Lower lobe of right lung (tissue), 2 donors: ENCODE measurements at regions not wholly inside any gene's neighbourhood (a gene's known extent, or its start where the extent isn't known, plus 50 kb on each side); places are given as distances from the start of the nearest gene placed in this dataset.

Source experiments
- ATAC-seq, 2 donors: fragments of 200-7000 bp; cut with Tn5 transposase; one replicate each; pipeline ENCODE4 v1.9.1; 2020 to 2022; ENCODE audit warnings: mild to moderate bottlenecking in 2 of 2, moderate library complexity in 2 of 2
- DNase-seq: peaks from one replicate; pipeline ENCODE4 v3.0.0-alpha.2; 2020
- H3K27ac ChIP-seq: fragments of 200-600 bp; one replicate; pipeline ENCODE4 v1.8.0; 2022
- H3K27me3 ChIP-seq: fragments of 200-600 bp; one replicate; pipeline ENCODE4 v1.8.0; 2022; ENCODE audit warnings: low read depth
- H3K36me3 ChIP-seq: fragments of 200-600 bp; one replicate; pipeline ENCODE4 v1.8.0; 2022; ENCODE audit warnings: mild to moderate bottlenecking
- H3K4me1 ChIP-seq: fragments of 200-600 bp; one replicate; pipeline ENCODE4 v1.8.0; 2022
- H3K4me3 ChIP-seq: fragments of 200-600 bp; one replicate; pipeline ENCODE4 v1.8.0; 2022; ENCODE audit warnings: mild to moderate bottlenecking
- H3K9me3 ChIP-seq: fragments of 200-600 bp; one replicate; pipeline ENCODE4 v1.8.0; 2022
- intact Hi-C: fragments of 100-400 bp; cut with DNase I; formaldehyde crosslinking; loops from one replicate; pipeline ENCODE4 v1.11.0; 2022
- TF ChIP-seq, protein P1 (sequence below): fragments of 200-600 bp; IDR thresholded peaks from one replicate; pipeline ENCODE4 v1.8.0; 2022; ENCODE audit warnings: antibody characterized with exemption, mild to moderate bottlenecking
- donor health status: DM: no; HTN: yes; CAD: no; lungs with severe emphysema.

DNA sequence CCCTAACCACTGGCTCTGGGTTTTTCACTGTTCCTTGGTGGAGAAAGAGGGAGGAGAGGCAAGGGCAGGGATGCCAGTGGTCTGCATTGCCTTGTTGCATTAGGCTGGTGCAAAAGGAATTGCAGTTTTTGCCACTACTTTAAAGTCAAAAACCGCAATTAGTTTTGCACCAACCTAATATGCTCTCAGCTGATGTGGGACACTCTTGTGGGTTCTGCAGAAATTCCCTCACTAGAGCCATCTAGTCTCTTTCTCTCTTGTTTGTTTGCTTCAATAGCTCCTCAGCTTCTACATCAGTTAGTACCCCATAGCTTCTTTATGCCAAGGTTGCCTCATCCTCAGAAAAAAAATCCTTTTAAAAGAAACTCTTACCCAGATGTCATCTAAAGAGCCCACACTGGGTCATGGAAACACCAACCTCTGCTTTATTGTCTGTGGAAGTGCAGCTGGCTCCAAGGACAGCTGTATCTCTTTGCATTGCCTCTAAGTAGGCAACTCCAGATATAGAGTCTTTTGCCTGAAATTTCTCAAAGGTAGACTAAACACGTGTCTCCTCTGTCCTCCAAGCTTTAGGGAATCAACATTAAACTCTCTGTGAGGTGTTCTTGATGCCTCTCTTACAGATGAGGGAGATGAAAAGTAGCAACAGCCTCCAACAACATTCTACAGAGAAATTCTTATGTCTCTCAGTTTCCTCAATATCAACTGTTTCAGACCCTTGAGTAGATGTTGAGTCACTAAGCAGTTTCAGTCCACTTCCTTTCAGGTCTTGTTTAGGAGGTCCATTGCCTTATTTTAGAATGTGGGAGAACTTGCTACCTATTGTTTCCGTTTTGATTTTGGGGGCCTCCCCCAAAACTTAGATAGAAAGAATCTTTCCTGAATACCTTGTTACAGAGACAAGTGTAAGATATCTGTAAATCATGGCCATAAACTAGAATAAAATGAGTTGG is 84.9 kb upstream of the MEF2C start:
- intact Hi-C loops: no loop called here
- H3K4me3 ChIP-seq: no peak overlapping the region

DNA sequence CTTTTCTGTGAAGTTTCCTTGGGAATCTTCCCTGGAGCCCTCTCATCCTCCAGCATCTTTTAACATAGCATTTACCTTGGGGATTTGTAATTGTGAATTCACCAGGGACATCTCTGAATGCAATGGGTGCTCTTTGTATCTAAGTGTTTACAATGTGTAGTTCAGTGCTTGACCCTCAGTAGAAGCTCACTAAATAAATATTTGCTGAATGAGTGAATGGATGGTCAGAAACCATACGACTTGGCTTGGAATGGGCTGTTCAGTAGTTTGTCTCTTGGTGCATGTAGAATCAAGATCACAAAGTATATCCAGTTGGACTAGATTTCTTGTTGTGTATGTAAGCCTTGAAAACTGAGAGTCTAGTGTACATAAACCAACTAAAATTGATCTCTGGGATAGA is 81.8 kb upstream of the MEF2C start:
- DNase-seq: no peak
- intact Hi-C loops: no loop called here

More for the DNA sequence above, 84.9 kb upstream of the MEF2C start:
- ATAC-seq: no peak
- no peaks in the 10 kb centered on the region for H3K9me3 ChIP-seq
- DNase-seq: no peak
- H3K27me3 ChIP-seq: no peaks in the 10 kb centered on the region
- H3K27ac ChIP-seq: no peak overlapping the region
- H3K4me1 ChIP-seq: no peaks in the 10 kb centered on the region
- no peaks in the 10 kb centered on the region for H3K36me3 ChIP-seq
- TF ChIP-seq, protein P1, sequence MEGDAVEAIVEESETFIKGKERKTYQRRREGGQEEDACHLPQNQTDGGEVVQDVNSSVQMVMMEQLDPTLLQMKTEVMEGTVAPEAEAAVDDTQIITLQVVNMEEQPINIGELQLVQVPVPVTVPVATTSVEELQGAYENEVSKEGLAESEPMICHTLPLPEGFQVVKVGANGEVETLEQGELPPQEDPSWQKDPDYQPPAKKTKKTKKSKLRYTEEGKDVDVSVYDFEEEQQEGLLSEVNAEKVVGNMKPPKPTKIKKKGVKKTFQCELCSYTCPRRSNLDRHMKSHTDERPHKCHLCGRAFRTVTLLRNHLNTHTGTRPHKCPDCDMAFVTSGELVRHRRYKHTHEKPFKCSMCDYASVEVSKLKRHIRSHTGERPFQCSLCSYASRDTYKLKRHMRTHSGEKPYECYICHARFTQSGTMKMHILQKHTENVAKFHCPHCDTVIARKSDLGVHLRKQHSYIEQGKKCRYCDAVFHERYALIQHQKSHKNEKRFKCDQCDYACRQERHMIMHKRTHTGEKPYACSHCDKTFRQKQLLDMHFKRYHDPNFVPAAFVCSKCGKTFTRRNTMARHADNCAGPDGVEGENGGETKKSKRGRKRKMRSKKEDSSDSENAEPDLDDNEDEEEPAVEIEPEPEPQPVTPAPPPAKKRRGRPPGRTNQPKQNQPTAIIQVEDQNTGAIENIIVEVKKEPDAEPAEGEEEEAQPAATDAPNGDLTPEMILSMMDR: no peak

DNA sequence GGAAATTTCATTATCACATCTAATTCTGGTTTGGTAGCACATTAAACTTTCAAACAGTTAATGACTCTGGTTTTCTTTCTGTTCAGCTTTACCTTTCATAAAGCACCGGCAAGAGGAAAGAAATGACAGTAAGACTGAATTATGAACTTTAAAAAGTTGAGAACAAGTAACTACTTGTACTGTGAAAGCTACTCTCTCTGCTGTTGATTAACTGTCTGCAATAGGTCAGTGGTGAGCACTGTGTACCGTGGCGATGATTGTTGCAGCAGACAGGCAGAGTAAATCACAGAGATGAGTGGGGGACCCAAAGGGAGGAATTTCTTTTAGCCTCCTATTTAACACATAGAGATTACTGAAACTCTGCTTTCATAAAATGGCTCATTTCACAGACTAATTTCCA is 74.0 kb upstream of the MEF2C start:
- DNase-seq: no peak
- no peaks in the 10 kb centered on the region for H3K36me3 ChIP-seq
- no peak overlapping the region for H3K4me3 ChIP-seq
- H3K4me1 ChIP-seq: no peaks in the 10 kb centered on the region
- TF ChIP-seq, protein P1: no peak
- no peak for ATAC-seq
- intact Hi-C loops: no loop called here
- H3K27ac ChIP-seq: no peak overlapping the region
- H3K9me3 ChIP-seq: no peaks in the 10 kb centered on the region
- no peaks in the 10 kb centered on the region for H3K27me3 ChIP-seq

More for the DNA sequence above, 81.8 kb upstream of the MEF2C start:
- no peaks in the 10 kb centered on the region for H3K27me3 ChIP-seq
- H3K4me1 ChIP-seq: no peaks in the 10 kb centered on the region
- H3K4me3 ChIP-seq: no peak overlapping the region
- H3K36me3 ChIP-seq: no peaks in the 10 kb centered on the region
- TF ChIP-seq, protein P1: no peak
- no peak overlapping the region for H3K27ac ChIP-seq
- H3K9me3 ChIP-seq: no peaks in the 10 kb centered on the region
- no peak for ATAC-seq

DNA sequence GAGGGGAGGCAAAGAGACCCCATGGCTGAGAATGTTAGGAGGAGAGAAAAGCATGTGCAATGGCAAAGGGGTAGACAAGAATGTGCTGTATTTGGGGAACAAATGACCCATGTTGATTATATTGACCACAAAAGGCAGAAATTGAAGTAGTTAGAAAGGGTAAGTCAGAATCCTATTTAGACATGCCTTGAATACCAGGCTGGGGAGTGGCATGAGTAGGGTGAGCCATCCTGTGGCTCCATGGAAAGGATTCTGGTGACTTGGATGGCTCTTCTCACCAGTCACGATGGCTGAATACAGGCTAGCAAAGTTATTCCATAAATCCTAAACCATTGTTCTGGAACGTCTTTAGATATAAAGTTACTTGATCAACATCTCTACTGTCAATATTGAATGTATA is 73.4 kb upstream of the MEF2C start:
- Histone ChIP-seq H3K36me3 (no peaks in the 10 kb centered on the region), H3K27me3 (no peaks in the 10 kb centered on the region), H3K4me1 (no peaks in the 10 kb centered on the region), H3K9me3 (no peaks in the 10 kb centered on the region), H3K27ac (no peak overlapping the region), H3K4me3 (no peak overlapping the region)
- intact Hi-C loops: no loop called here
- DNase-seq (no peak), ATAC-seq (no peak)
- TF ChIP-seq, protein P1: no peak

DNA sequence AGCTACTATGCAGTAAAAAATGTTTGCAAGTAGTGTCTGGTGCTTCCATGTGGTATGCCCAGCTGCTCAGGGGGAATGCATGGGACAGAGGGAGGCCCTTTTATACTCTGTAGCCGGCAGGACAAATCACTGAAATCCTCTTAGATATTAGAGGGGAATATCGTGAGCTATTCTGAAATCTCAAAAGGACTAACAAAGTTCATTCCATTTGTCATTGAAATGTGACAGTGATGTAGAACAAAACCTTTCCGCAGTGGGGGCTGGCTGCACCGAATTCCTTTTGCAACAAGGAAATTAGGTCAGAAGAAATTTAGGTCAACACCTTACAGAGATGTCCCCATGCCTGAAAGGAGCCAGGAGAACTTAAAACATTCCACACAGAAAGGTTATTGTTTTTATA is 72.4 kb upstream of the MEF2C start:
- TF ChIP-seq, protein P1: no peak
- Histone ChIP-seq H3K9me3 (no peaks in the 10 kb centered on the region), H3K4me3 (no peak overlapping the region), H3K36me3 (no peaks in the 10 kb centered on the region), H3K4me1 (no peaks in the 10 kb centered on the region), H3K27me3 (no peaks in the 10 kb centered on the region), H3K27ac (no peak overlapping the region)
- DNase-seq: no peak
- no peak for ATAC-seq
- intact Hi-C loops: no loop called here
